MM.1S (cell line): ENCODE measurements at regions not wholly inside any gene's neighbourhood (a gene's known extent, or its start where the extent isn't known, plus 50 kb on each side); places are given as distances from the start of the nearest gene placed in this dataset.

Experiments used
- CTCF ChIP-seq: fragments of 300-600 bp; sonication (generic); IDR thresholded peaks from 2 replicates; pipeline ENCODE4 v1.5.1; 2016; ENCODE audit warnings: antibody characterized with exemption, low read length, mixed read lengths
- EZH2 ChIP-seq: fragments of 300-600 bp; sonication (generic); optimal IDR thresholded peaks from 2 replicates; pipeline ENCODE3; 2017; ENCODE audit warnings: low read depth, mild to moderate bottlenecking, antibody characterized with exemption, low read length, mixed read lengths

DNA sequence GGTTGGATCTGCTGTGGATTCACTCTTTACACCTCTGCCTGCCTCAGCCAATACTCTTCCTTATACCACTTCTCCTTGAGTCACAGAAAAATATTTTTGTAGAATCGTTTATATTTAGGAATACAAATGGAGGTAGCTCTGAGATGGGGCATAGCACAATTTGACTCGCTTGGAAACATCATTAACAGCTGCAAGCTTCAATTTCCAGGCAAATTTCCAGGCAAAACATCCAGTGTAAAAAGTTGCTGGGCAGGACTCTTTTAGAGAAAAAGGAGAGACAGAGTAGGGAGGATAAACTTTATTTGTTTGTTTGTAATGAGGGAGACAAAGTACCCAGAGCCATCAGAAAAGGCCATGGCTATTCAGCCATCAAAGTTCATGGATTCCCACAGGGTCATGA lies 74.4 kb upstream of the SOX11 start:
- TF ChIP-seq CTCF (no peak), EZH2 (no peak)
